ENCODE measurements at regions not wholly inside any gene's neighbourhood (a gene's known extent, or its start where the extent isn't known, plus 50 kb on each side); places are given as distances from the start of the nearest gene placed in this dataset.

- no peak for DNase-seq (ENCODE audit: low read depth in 4 of 4, low spot score in 2 of 4)
Measured at GRCh38 chr20:50338479-50339391, 148.1 kb downstream of the CEBPB start.

- no peak for DNase-seq (ENCODE audit: low read depth in 4 of 4, low spot score in 2 of 4)
Measured at GRCh38 chr20:50339466-50339901, 148.9 kb downstream of the CEBPB start.

- DNase-seq (ENCODE audit: low read depth in 4 of 4, low spot score in 2 of 4), result no peak
Measured at GRCh38 chr20:50340541-50340940, 149.9 kb downstream of the CEBPB start.

GRCh38 chr20:50341050-50341449, 150.4 kb downstream of the CEBPB start:
- no peak for DNase-seq (ENCODE audit: low read depth in 4 of 4, low spot score in 2 of 4)

GRCh38 chr20:50341880-50342637, 151.4 kb downstream of the CEBPB start:
- DNase-seq (ENCODE audit: low read depth in 4 of 4, low spot score in 2 of 4), result no peak

GRCh38 chr20:50342638-50343102, 152.0 kb downstream of the CEBPB start:
- no peak for DNase-seq (ENCODE audit: low read depth in 4 of 4, low spot score in 2 of 4)

- no peak for DNase-seq (ENCODE audit: low read depth in 4 of 4, low spot score in 2 of 4)
Measured at GRCh38 chr20:50343125-50343489, 152.5 kb downstream of the CEBPB start.

- DNase-seq (ENCODE audit: low read depth in 4 of 4, low spot score in 2 of 4), result no peak
Measured at GRCh38 chr20:50343490-50344179, 153.0 kb downstream of the CEBPB start.

GRCh38 chr20:50344232-50345071, 153.8 kb downstream of the CEBPB start:
- no peak for DNase-seq (ENCODE audit: low read depth in 4 of 4, low spot score in 2 of 4)

- no peak for DNase-seq (ENCODE audit: low read depth in 4 of 4, low spot score in 2 of 4)
Measured at GRCh38 chr20:50345712-50346373, 155.2 kb downstream of the CEBPB start.

- DNase-seq (ENCODE audit: low read depth in 4 of 4, low spot score in 2 of 4), result no peak
Measured at GRCh38 chr20:50346374-50347283, 156.0 kb downstream of the CEBPB start.

GRCh38 chr20:50347284-50348063, 156.8 kb downstream of the CEBPB start:
- no peak for DNase-seq (ENCODE audit: low read depth in 4 of 4, low spot score in 2 of 4)

- no peak for DNase-seq (ENCODE audit: low read depth in 4 of 4, low spot score in 2 of 4)
Measured at GRCh38 chr20:50348096-50348495, 157.5 kb downstream of the CEBPB start.

GRCh38 chr20:50350510-50351249, 159.5 kb upstream of the PTPN1 start:
- DNase-seq (ENCODE audit: low read depth in 4 of 4, low spot score in 2 of 4), result no peak

- DNase-seq (ENCODE audit: low read depth in 4 of 4, low spot score in 2 of 4), result no peak
Measured at GRCh38 chr20:50351541-50351940, 158.6 kb upstream of the PTPN1 start.

- DNase-seq (ENCODE audit: low read depth in 4 of 4, low spot score in 2 of 4), result no peak
Measured at GRCh38 chr20:50353289-50353961, 156.8 kb upstream of the PTPN1 start.

All from left renal cortex interstitium (tissue), 4 donors.